ENCODE measurements at regions not wholly inside any gene's neighbourhood (a gene's known extent, or its start where the extent isn't known, plus 50 kb on each side); places are given as distances from the start of the nearest gene placed in this dataset.

DNA sequence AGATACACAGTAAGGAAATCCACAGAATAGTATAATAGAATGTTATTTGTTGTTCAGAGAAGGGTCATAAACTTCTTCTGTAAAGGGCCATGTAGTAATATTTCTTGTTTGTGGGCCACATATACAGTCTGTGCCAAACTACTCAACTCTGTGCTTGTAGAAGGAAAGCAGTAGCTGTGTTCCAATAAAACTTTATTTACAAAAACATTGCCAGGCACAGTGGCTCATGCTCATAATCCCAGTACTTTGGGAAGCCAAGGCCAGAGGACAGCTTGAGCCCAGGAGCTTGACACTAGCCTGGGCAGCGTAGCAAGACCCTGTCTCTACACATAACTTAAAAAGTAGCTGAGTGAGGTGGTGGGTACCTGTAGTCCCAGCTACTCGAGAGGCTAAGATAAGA is 612.8 kb upstream of the PSMD7 start:
- TF ChIP-seq CTCF (IDR thresholded peaks at IDR 0.05) (no peak), RAD21 (IDR thresholded peaks at IDR 0.05; ENCODE audit: low read length) (no peak), GABPA (IDR thresholded peaks at IDR 0.05; ENCODE audit: low read depth) (no peak)
- TF ChIP-seq, protein P1, sequence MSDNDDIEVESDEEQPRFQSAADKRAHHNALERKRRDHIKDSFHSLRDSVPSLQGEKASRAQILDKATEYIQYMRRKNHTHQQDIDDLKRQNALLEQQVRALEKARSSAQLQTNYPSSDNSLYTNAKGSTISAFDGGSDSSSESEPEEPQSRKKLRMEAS (IDR thresholded peaks at IDR 0.05; ENCODE audit: low read depth) = no peak

All from SK-N-SH (cell line).